Endothelial cell (in vitro differentiated cells): ENCODE measurements at regions not wholly inside any gene's neighbourhood (a gene's known extent, or its start where the extent isn't known, plus 50 kb on each side); places are given as distances from the start of the nearest gene placed in this dataset.

ENCODE experiments used
- DNase-seq: peaks from one replicate; pipeline ENCODE4 v3.0.0; 2021; ENCODE audit warnings: low spot score
- H3K27ac Mint-ChIP-seq: one replicate; pipeline ENCODE4 v1.8.0; 2021; ENCODE audit warnings: mixed read lengths, inconsistent platforms; ENCODE audit not compliant: unreplicated experiment
- H3K27me3 Mint-ChIP-seq: one replicate; pipeline ENCODE4 v1.8.0; 2021; ENCODE audit warnings: mild to moderate bottlenecking, moderate library complexity, mixed read lengths, inconsistent platforms; ENCODE audit not compliant: unreplicated experiment
- H3K36me3 Mint-ChIP-seq: one replicate; pipeline ENCODE4 v1.8.0; 2021; ENCODE audit warnings: mild to moderate bottlenecking, low read depth, mixed read lengths, inconsistent platforms; ENCODE audit not compliant: unreplicated experiment
- H3K4me1 Mint-ChIP-seq: one replicate; pipeline ENCODE4 v1.8.0; 2021; ENCODE audit warnings: mild to moderate bottlenecking, mixed read lengths, inconsistent platforms; ENCODE audit not compliant: unreplicated experiment
- H3K4me3 Mint-ChIP-seq: one replicate; pipeline ENCODE4 v1.8.0; 2021; ENCODE audit warnings: mild to moderate bottlenecking, mixed read lengths, inconsistent platforms; ENCODE audit not compliant: unreplicated experiment
- H3K9me3 Mint-ChIP-seq: one replicate; pipeline ENCODE4 v1.8.0; 2021; ENCODE audit warnings: mixed read lengths, inconsistent platforms; ENCODE audit not compliant: unreplicated experiment
- CTCF ChIP-seq: fragments of 200-600 bp; sonication (generic); IDR thresholded peaks from one replicate; pipeline ENCODE4 v1.5.0; 2021; ENCODE audit warnings: antibody characterized with exemption; ENCODE audit not compliant: unreplicated experiment

GRCh38 chr10:94199565-94199964 lies 163.2 kb downstream of the NOC3L start:
- Mint-ChIP-seq H3K27me3 (no peaks in the 10 kb centered on the region), H3K4me3 (no peak overlapping the region), H3K36me3 (no peaks in the 10 kb centered on the region), H3K27ac (no peak overlapping the region), H3K9me3 (no peaks in the 10 kb centered on the region), H3K4me1 (peaks cover 5% of the 10 kb centered on the region)
- DNase-seq = no peak
- no peak for TF ChIP-seq CTCF

GRCh38 chr10:94200146-94200837 lies 162.4 kb downstream of the NOC3L start:
- peaks cover 5% of the 10 kb centered on the region for H3K4me1 Mint-ChIP-seq
- no peaks in the 10 kb centered on the region for H3K36me3 Mint-ChIP-seq
- no peak for TF ChIP-seq CTCF
- no peak for DNase-seq
- H3K4me3 Mint-ChIP-seq = no peak overlapping the region
- H3K27me3 Mint-ChIP-seq = no peaks in the 10 kb centered on the region
- no peaks in the 10 kb centered on the region for H3K9me3 Mint-ChIP-seq
- H3K27ac Mint-ChIP-seq = no peak overlapping the region

GRCh38 chr10:94205396-94205831 lies 157.3 kb downstream of the NOC3L start:
- DNase-seq = no peak
- Mint-ChIP-seq H3K27me3 (peaks cover 3% of the 10 kb centered on the region), H3K27ac (no peak overlapping the region), H3K9me3 (no peaks in the 10 kb centered on the region), H3K4me1 (peaks cover 6% of the 10 kb centered on the region), H3K36me3 (no peaks in the 10 kb centered on the region), H3K4me3 (no peak overlapping the region)
- no peak for TF ChIP-seq CTCF

GRCh38 chr10:94206176-94206575 lies 156.6 kb downstream of the NOC3L start:
- H3K27me3 Mint-ChIP-seq = peaks cover 3% of the 10 kb centered on the region
- no peak overlapping the region for H3K27ac Mint-ChIP-seq
- DNase-seq = no peak
- peaks cover 11% of the 10 kb centered on the region for H3K4me1 Mint-ChIP-seq
- no peaks in the 10 kb centered on the region for H3K9me3 Mint-ChIP-seq
- no peak overlapping the region for H3K4me3 Mint-ChIP-seq
- TF ChIP-seq CTCF = no peak
- H3K36me3 Mint-ChIP-seq = no peaks in the 10 kb centered on the region

- no peak for TF ChIP-seq CTCF
- H3K4me1 Mint-ChIP-seq = peaks cover 6% of the 10 kb centered on the region
- no peaks in the 10 kb centered on the region for H3K9me3 Mint-ChIP-seq
- H3K27me3 Mint-ChIP-seq = peaks cover 3% of the 10 kb centered on the region
- H3K36me3 Mint-ChIP-seq = no peaks in the 10 kb centered on the region
- DNase-seq = no peak
- H3K4me3 Mint-ChIP-seq = no peak overlapping the region
- H3K27ac Mint-ChIP-seq = no peak overlapping the region
Observed at GRCh38 chr10:94208315-94208714, 154.4 kb downstream of the NOC3L start.
